HG02981 (cell line): ENCODE measurements at regions not wholly inside any gene's neighbourhood (a gene's known extent, or its start where the extent isn't known, plus 50 kb on each side); places are given as distances from the start of the nearest gene placed in this dataset.

Source experiments
- ATAC-seq: cut with Tn5 transposase; IDR thresholded peaks from one replicate; pipeline ENCODE4 v1.9.1; 2021; ENCODE audit warnings: mild to moderate bottlenecking, moderate library complexity; ENCODE audit not compliant: unreplicated experiment

GRCh38 chr20:51221103-51221502, 198.2 kb upstream of the KCNG1 start:
- no peak for ATAC-seq

GRCh38 chr20:51220293-51220706, 197.4 kb upstream of the KCNG1 start:
- no peak for ATAC-seq

- ATAC-seq: no peak
Measured at GRCh38 chr20:51219544-51219943, 196.6 kb upstream of the KCNG1 start.

- ATAC-seq: no peak
Measured at GRCh38 chr20:51218603-51219002, 195.7 kb upstream of the KCNG1 start.

- ATAC-seq: no peak
Measured at GRCh38 chr20:51217347-51218045, 194.6 kb upstream of the KCNG1 start.

GRCh38 chr20:51216850-51217249, 193.9 kb upstream of the KCNG1 start:
- ATAC-seq: no peak

GRCh38 chr20:51212816-51213215, 189.9 kb upstream of the KCNG1 start:
- no peak for ATAC-seq

- no peak for ATAC-seq
Measured at GRCh38 chr20:51211191-51211590, 188.3 kb upstream of the KCNG1 start.

- ATAC-seq: no peak
Measured at GRCh38 chr20:51210084-51210483, 187.2 kb upstream of the KCNG1 start.

GRCh38 chr20:51208162-51208561, 185.3 kb upstream of the KCNG1 start:
- no peak for ATAC-seq

GRCh38 chr20:51206032-51206662, 183.2 kb upstream of the KCNG1 start:
- no peak for ATAC-seq

- ATAC-seq: no peak
Measured at GRCh38 chr20:51204794-51205193, 181.9 kb upstream of the KCNG1 start.

- no peak for ATAC-seq
Measured at GRCh38 chr20:51204051-51204715, 181.3 kb upstream of the KCNG1 start.

- no peak for ATAC-seq
Measured at GRCh38 chr20:51202304-51202703, 179.4 kb upstream of the KCNG1 start.

- no peak for ATAC-seq
Measured at GRCh38 chr20:51199920-51200319, 177.0 kb upstream of the KCNG1 start.

- no peak for ATAC-seq
Measured at GRCh38 chr20:51198876-51199523, 176.1 kb upstream of the KCNG1 start.

- ATAC-seq: no peak
Measured at GRCh38 chr20:51198238-51198637, 175.3 kb upstream of the KCNG1 start.

- no peak for ATAC-seq
Measured at GRCh38 chr20:51196991-51197651, 174.2 kb upstream of the KCNG1 start.

GRCh38 chr20:51195990-51196389, 173.1 kb upstream of the KCNG1 start:
- ATAC-seq: no peak

- ATAC-seq: no peak
Measured at GRCh38 chr20:51195419-51195901, 172.6 kb upstream of the KCNG1 start.
